Activated B cell treated with CpG ODN at 0.5 μM for 24 hours (primary cell): ENCODE measurements at regions not wholly inside any gene's neighbourhood (a gene's known extent, or its start where the extent isn't known, plus 50 kb on each side); places are given as distances from the start of the nearest gene placed in this dataset.

Experiments used
- ATAC-seq: fragments of 200-7000 bp; cut with Tn5 transposase; one replicate; pipeline ENCODE4 v1.10.0; 2021; ENCODE audit warnings: low read depth, mild to moderate bottlenecking, moderate library complexity
- CTCF ChIA-PET: fragments of 350-600 bp; sonication (Branson Sonifier 250); formaldehyde crosslinking; loops from one replicate; lab custom pipeline; 2021; ENCODE audit warnings: antibody characterized with exemption; lab: Charles Lee
- POLR2A ChIA-PET: fragments of 350-600 bp; sonication (Branson Sonifier 250); formaldehyde crosslinking; loops from one replicate; lab custom pipeline; 2021; ENCODE audit warnings: antibody characterized with exemption; lab: Charles Lee
- DNase-seq: peaks from one replicate; pipeline ENCODE4 v3.0.0; 2022
- H3K27ac Mint-ChIP-seq: one replicate; pipeline ENCODE4 v1.8.0; 2020; ENCODE audit warnings: mixed read lengths
- H3K27me3 Mint-ChIP-seq: one replicate; pipeline ENCODE4 v1.8.0; 2021; ENCODE audit warnings: mixed read lengths
- H3K36me3 Mint-ChIP-seq: one replicate; pipeline ENCODE4 v1.8.0; 2021; ENCODE audit warnings: low read depth, mixed read lengths
- H3K4me1 Mint-ChIP-seq: one replicate; pipeline ENCODE4 v1.8.0; 2021; ENCODE audit warnings: mixed read lengths
- H3K4me3 Mint-ChIP-seq: one replicate; pipeline ENCODE4 v1.8.0; 2020; ENCODE audit warnings: mild to moderate bottlenecking, mixed read lengths
- H3K9me3 Mint-ChIP-seq: one replicate; pipeline ENCODE4 v1.8.0; 2020; ENCODE audit warnings: mixed read lengths
- CTCF ChIP-seq: fragments of 200-600 bp; IDR thresholded peaks from one replicate; pipeline ENCODE4 v1.8.0; 2022; ENCODE audit warnings: antibody characterized with exemption, mild to moderate bottlenecking
- intact Hi-C: fragments of 100-400 bp; cut with micrococcal nuclease; formaldehyde crosslinking; loops from one replicate; pipeline ENCODE4 v1.15.1; 2024

DNA sequence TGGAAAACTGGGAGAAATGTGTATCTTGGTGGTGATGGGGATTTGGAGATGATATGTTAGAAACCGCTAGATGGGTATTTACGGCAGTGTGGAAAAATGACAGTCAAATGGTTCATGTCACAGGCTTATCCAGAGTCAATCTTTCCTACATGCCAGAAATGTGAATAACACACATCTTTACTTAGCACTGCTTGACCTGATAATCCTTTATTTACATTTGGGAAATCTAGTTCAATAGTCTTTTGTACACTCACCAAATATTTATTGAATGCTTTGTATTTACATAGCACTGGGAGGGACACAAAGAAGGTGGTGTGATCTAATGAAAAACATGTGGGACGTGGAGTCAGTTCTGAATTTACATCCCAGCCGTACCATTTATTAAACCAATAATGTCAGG is 208.2 kb downstream of the DIO2 start:
- no peak for DNase-seq
- H3K9me3 Mint-ChIP-seq: peaks cover 6% of the 10 kb centered on the region
- POLR2A ChIA-PET: no interaction called here
- H3K36me3 Mint-ChIP-seq: no peaks in the 10 kb centered on the region
- no peak for TF ChIP-seq CTCF
- H3K27ac Mint-ChIP-seq: no peak overlapping the region
- ATAC-seq: no peak
- no peak overlapping the region for H3K4me3 Mint-ChIP-seq
- no peaks in the 10 kb centered on the region for H3K27me3 Mint-ChIP-seq
- CTCF ChIA-PET: no interaction called here
- intact Hi-C loops: no loop called here
- no peaks in the 10 kb centered on the region for H3K4me1 Mint-ChIP-seq

DNA sequence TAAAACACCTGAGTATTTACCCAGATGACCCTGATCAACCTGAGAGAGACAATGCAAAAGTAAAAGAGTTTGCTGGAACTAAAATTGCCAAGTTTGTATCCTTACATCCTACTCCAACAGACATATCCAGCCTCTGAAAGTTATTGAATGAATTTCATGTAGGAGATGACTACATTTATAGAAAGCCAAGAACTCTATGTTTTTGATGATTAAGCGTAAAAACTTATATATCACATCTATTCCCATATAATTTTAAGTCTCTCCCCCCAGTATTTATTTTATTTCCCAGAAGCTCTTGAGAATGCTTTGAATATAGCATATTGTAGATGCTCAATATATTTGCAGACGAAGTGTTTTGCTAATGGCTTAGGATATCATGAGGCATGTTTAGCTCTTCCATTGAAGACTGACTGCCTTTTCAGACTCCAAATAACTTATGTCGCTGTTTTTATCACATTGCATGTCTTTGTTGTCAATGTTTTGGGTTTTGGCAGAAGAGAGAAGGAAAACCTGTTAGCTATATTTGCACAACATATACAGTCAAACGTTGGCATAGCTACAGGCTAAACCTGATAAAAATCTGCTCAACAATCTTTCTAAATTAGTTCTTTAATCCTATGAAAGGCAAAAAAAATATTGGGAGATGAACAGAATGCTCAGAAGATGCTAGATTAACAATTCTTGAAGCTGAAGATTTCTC is 213.6 kb downstream of the DIO2 start:
- intact Hi-C loops: no loop called here
- CTCF ChIA-PET: interaction anchor here (0.6 kb wide), 1 partner anchor 25 kb away, joined by 3 read pairs; no protein-coding TSS in a partner anchor
- POLR2A ChIA-PET: no interaction called here
- Mint-ChIP-seq H3K9me3 (peaks cover 3% of the 10 kb centered on the region), H3K4me3 (no peak overlapping the region), H3K27ac (no peak overlapping the region), H3K27me3 (no peaks in the 10 kb centered on the region), H3K36me3 (no peaks in the 10 kb centered on the region), H3K4me1 (no peaks in the 10 kb centered on the region)
- no peak for DNase-seq
- ATAC-seq: no peak
- TF ChIP-seq CTCF: no peak

DNA sequence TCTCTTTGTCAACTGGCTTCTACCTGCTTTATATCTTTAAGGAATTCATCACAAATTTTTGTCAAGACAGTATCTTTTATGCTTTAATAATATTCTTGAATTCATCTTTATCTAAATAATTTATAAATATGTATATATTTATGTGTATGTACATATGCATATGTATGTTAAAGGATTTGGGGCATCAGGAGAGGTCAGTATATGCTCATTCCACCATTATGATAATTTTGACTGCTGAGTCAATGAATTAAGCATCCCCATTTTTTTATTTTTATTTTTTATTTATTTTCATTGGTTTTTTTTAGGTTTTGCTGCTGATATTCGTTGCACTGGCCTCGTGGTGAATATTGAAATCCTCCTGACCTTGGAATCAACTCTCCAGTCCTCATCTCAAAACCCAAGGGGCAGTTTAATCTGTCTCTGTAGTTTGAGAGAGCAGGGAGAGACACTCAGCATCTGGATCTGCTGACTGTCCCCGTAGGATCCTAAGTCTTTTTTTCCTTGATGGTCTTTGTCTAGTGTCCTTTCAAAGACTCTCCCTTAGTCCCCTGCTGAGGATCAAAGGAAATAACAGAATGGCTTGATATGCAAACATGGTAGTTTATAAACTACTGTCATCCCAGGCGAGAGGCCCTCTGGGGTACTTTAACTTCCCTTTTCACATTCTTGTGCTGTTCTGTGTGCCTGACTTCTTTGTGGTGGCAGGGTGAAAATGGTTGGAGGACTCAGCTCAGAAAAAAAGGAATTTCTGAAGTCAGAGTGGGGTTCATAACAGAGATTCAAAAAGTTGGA is 218.7 kb downstream of the DIO2 start:
- Mint-ChIP-seq H3K4me1 (no peaks in the 10 kb centered on the region), H3K4me3 (no peak overlapping the region), H3K9me3 (no peaks in the 10 kb centered on the region), H3K27me3 (no peaks in the 10 kb centered on the region), H3K36me3 (no peaks in the 10 kb centered on the region), H3K27ac (no peak overlapping the region)
- POLR2A ChIA-PET: no interaction called here
- CTCF ChIA-PET: no interaction called here
- intact Hi-C loops: no loop called here
- ATAC-seq: no peak
- TF ChIP-seq CTCF: no peak
- DNase-seq: no peak

DNA sequence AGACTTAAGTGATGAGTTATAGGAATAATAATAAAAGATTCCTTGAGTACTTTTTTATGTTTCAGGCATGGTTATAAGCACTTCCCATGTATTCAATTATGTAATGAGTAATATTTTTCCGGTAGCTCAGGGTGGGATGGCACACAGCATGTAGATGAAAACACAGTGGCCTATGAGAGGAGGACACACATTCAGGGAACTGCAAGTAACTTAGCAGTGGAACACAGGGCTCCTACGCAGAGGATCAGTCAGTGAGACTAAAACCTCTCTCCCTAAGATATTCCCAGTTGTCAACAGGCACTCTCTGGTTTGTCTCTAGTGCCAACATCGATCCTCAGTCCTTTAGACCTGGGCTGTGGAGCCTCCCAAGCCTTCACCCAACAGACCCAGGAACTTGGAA is 219.4 kb downstream of the DIO2 start:
- Mint-ChIP-seq H3K27ac (no peak overlapping the region), H3K27me3 (no peaks in the 10 kb centered on the region), H3K36me3 (no peaks in the 10 kb centered on the region), H3K4me1 (no peaks in the 10 kb centered on the region), H3K4me3 (no peak overlapping the region), H3K9me3 (no peaks in the 10 kb centered on the region)
- ATAC-seq: no peak
- DNase-seq: no peak
- ChIA-PET CTCF (no interaction called here), POLR2A (no interaction called here)
- intact Hi-C loops: no loop called here
- no peak for TF ChIP-seq CTCF

DNA sequence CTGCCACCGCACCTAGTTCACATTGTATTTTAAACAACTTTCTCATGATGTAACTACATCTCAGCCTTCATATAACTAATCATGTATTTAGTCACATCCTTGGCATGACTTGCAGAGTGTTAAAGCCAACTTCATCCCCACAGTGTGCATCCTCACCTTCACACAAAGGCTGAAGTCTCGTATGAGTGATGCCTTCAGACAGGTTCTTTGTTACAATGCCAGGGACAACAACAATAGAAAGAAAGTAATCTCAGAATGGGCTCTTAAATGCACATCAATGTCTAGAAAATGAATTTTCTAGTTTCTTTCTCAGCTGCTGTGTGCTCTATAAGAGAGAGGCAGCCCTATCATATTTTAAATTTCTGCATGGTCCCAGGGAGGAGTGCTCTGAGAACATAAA is 221.3 kb downstream of the DIO2 start:
- TF ChIP-seq CTCF: no peak
- ChIA-PET CTCF (no interaction called here), POLR2A (no interaction called here)
- H3K27me3 Mint-ChIP-seq: no peaks in the 10 kb centered on the region
- no peak overlapping the region for H3K4me3 Mint-ChIP-seq
- no peak for ATAC-seq
- H3K4me1 Mint-ChIP-seq: no peaks in the 10 kb centered on the region
- DNase-seq: no peak
- H3K36me3 Mint-ChIP-seq: no peaks in the 10 kb centered on the region
- intact Hi-C loops: no loop called here
- no peak overlapping the region for H3K27ac Mint-ChIP-seq
- H3K9me3 Mint-ChIP-seq: peaks cover 4% of the 10 kb centered on the region
